K562 (cell line): ENCODE measurements at regions not wholly inside any gene's neighbourhood (a gene's known extent, or its start where the extent isn't known, plus 50 kb on each side); places are given as distances from the start of the nearest gene placed in this dataset.

Experiments
- ATAC-seq: fragments of 200-7000 bp; cut with Tn5 transposase; 3 replicates; pipeline ENCODE4 v1.9.1; 2020; ENCODE audit warnings: moderate library complexity
- BruUV-seq: library from RNA; stranded (reverse); fragments of 400-500 nt; replicated peaks from 2 replicates; lab custom pipeline; 2021; lab: Mats Ljungman, UMichigan
- CTCF ChIA-PET: fragments of 300-600 bp; formaldehyde crosslinking; extraction: SDS; loops from one replicate; lab custom pipeline; 2021; ENCODE audit warnings: low intra/inter-chr PET ratio; lab: Yijun Ruan, JAX
- POLR2A ChIA-PET: fragments of 300-600, 350-650 bp; sonication (Branson Sonifier 250); formaldehyde crosslinking; extraction: SDS; loops from one replicate; lab custom pipeline; 2021; ENCODE audit warnings: antibody characterized with exemption, inconsistent platforms; lab: Yijun Ruan, JAX
- DNase-seq, 4 experiments: peaks; one replicate each; pipeline versions ENCODE4 v3.0.0 to v3.0.0-alpha.2; 2011 to 2018; ENCODE audit warnings: low spot score in 3 of 4, mixed read lengths in 3 of 4; ENCODE audit errors: extremely low read depth in 1 of 4
- FAIRE-seq: peaks from 2 replicates; lab custom pipeline; 2011; peaks lifted over from hg19 to GRCh38; lab: Jason Lieb, UNC
- H2AFZ ChIP-seq: 2 replicates; pipeline ENCODE4 v1.6.0; 2011; ENCODE audit warnings: low read depth, low read length, control low read depth, inconsistent platforms
- H3K27ac ChIP-seq: fragments of 200-600 bp; 3 replicates; pipeline ENCODE4 v1.8.0; 2011; ENCODE audit warnings: low read depth, mild to moderate bottlenecking, control low read depth, inconsistent platforms, low read length, moderate library complexity, mixed read lengths; ENCODE audit errors: extremely low read depth
- H3K27me3 ChIP-seq, 2 experiments: fragments of 300-600 bp in 1 of 2; 2 replicates in 1 of 2; 3 replicates in 1 of 2; pipeline versions ENCODE4 v1.6.0 to v1.8.0; 2011; ENCODE audit warnings: inconsistent platforms in 2 of 2, low read length in 2 of 2, mild to moderate bottlenecking in 1 of 2, mixed read lengths in 1 of 2, moderate library complexity in 1 of 2; ENCODE audit not compliant: control insufficient read depth in 2 of 2, insufficient read depth in 2 of 2
- H3K36me3 ChIP-seq: fragments of 300-600 bp; 3 replicates; pipeline ENCODE4 v1.8.0; 2011; ENCODE audit warnings: mild to moderate bottlenecking, low read length, inconsistent platforms; ENCODE audit not compliant: control insufficient read depth, insufficient read depth
- H3K4me1 ChIP-seq, 2 experiments: fragments of 200-600 bp in 1 of 2; replicated peaks in 1 of 2; 2 replicates in 1 of 2; 3 replicates in 1 of 2; pipeline versions ENCODE4 v1.5.1 to v1.8.0; 2011; ENCODE audit warnings: inconsistent platforms in 2 of 2, low read length in 2 of 2, mild to moderate bottlenecking in 1 of 2, mixed read lengths in 1 of 2, moderate library complexity in 1 of 2; ENCODE audit not compliant: control insufficient read depth in 2 of 2, insufficient read depth in 2 of 2
- H3K4me2 ChIP-seq: 2 replicates; pipeline ENCODE4 v1.6.1; 2011; ENCODE audit warnings: low read length, control low read depth, inconsistent platforms, mixed read lengths; ENCODE audit not compliant: insufficient read depth
- H3K4me3 ChIP-seq: fragments of 200-600 bp; sonication (generic), shearing (Covaris generic); 2 replicates; pipeline ENCODE4 v1.5.1; 2016; ENCODE audit warnings: control low read depth, inconsistent platforms
- H3K79me2 ChIP-seq: fragments of 200-600 bp; 3 replicates; pipeline ENCODE4 v1.8.0; 2011; ENCODE audit warnings: low read length, inconsistent platforms; ENCODE audit not compliant: control insufficient read depth, insufficient read depth
- H3K9ac ChIP-seq, 2 experiments: 2 replicates each; pipeline versions ENCODE4 v1.6.0 to v1.6.1; 2011; ENCODE audit warnings: low read depth in 2 of 2, low read length in 2 of 2, control low read depth in 1 of 2, inconsistent platforms in 1 of 2, mild to moderate bottlenecking in 1 of 2, mixed read lengths in 1 of 2; ENCODE audit not compliant: insufficient read depth in 1 of 2
- H3K9me1 ChIP-seq: one replicate; pipeline ENCODE4 v1.6.0; 2011; ENCODE audit warnings: inconsistent platforms, mild to moderate bottlenecking, low read length, moderate library complexity; ENCODE audit not compliant: control insufficient read depth, insufficient read depth
- H3K9me3 ChIP-seq: replicated peaks from 2 replicates; pipeline ENCODE4 v1.5.1; 2011; ENCODE audit warnings: low read depth, low read length, inconsistent platforms; ENCODE audit not compliant: control insufficient read depth, insufficient read depth
- H4K20me1 ChIP-seq: replicated peaks from 2 replicates; pipeline ENCODE4 v1.6.1; 2011; ENCODE audit warnings: low read length, inconsistent platforms, mixed read lengths; ENCODE audit not compliant: control insufficient read depth, insufficient read depth
- BRCA1 ChIP-seq, 2 experiments: fragments of 450-650 bp in 1 of 2; sonication (generic) in 1 of 2; formaldehyde crosslinking in 1 of 2; IDR thresholded peaks; 2 replicates each; pipeline versions ENCODE4 v1.5.0 to v1.6.1; 2017 to 2020; ENCODE audit warnings: mild to moderate bottlenecking in 1 of 2, missing genetic modification reagents in 1 of 2
- CEBPG ChIP-seq, 3 experiments: fragments of 200-800 bp in 1 of 3; sonication (Bioruptor generic) in 1 of 3; sonication (generic) in 1 of 3; formaldehyde crosslinking in 1 of 3; IDR thresholded peaks in 2 of 3; conservative IDR thresholded peaks in 1 of 3; 2 replicates each; pipeline versions ENCODE4 v1.6.1 to v1.8.0; 2016 to 2022; ENCODE audit warnings: missing compliant biosample characterization in 2 of 3, missing genetic modification characterization in 2 of 3, mild to moderate bottlenecking in 1 of 3, missing genetic modification reagents in 1 of 3
- CGGBP1 ChIP-seq: fragments of 250-450 bp; sonication (Bioruptor Pico); IDR thresholded peaks from 2 replicates; pipeline ENCODE4 v1.9.0; 2021; ENCODE audit warnings: mild to moderate bottlenecking
- CREB3 ChIP-seq: fragments of 450-650 bp; conservative IDR thresholded peaks from 2 replicates; pipeline ENCODE4 v1.6.1; 2016; ENCODE audit warnings: missing genetic modification characterization, low read depth, mild to moderate bottlenecking, missing compliant biosample characterization, moderate library complexity
- DACH1 ChIP-seq: fragments of 450-650 bp; IDR thresholded peaks from 2 replicates; pipeline ENCODE4 v1.6.1; 2018; ENCODE audit not compliant: partially characterized antibody
- KAT2B ChIP-seq: IDR thresholded peaks from one replicate; pipeline ENCODE4 v1.6.1; 2012; ENCODE audit warnings: low read depth, mild to moderate bottlenecking, control low read depth, inconsistent platforms, low read length, moderate library complexity
- NR2C1 ChIP-seq, 2 experiments: fragments of 450-650 bp; IDR thresholded peaks; 2 replicates each; pipeline ENCODE4 v1.6.1; 2017; ENCODE audit warnings: mild to moderate bottlenecking in 2 of 2, antibody characterized with exemption in 1 of 2, inconsistent platforms in 1 of 2, missing compliant biosample characterization in 1 of 2, missing genetic modification characterization in 1 of 2
- PHB ChIP-seq: fragments of 250-450 bp; sonication (Bioruptor Pico); IDR thresholded peaks from 2 replicates; pipeline ENCODE4 v1.5.0; 2021
- POLR3A ChIP-seq: IDR thresholded peaks from 2 replicates; pipeline ENCODE4 v1.6.1; 2011; ENCODE audit warnings: borderline replicate concordance, mild to moderate bottlenecking, moderate library complexity; ENCODE audit not compliant: insufficient read length, insufficient read depth; ENCODE audit errors: extremely low read depth
- TRIM24 ChIP-seq, 2 experiments: fragments of 450-650 bp; IDR thresholded peaks; 2 replicates each; pipeline ENCODE4 v1.6.1; 2016
- ZNF133 ChIP-seq: fragments of 250-450 bp; sonication (Bioruptor Pico); IDR thresholded peaks from 2 replicates; pipeline ENCODE4 v1.4.0; 2020; ENCODE audit warnings: mild to moderate bottlenecking
- ZNF77 ChIP-seq: fragments of 250-450 bp; sonication (Bioruptor Pico); IDR thresholded peaks from 2 replicates; pipeline ENCODE4 v1.5.0; 2020
- WGBS: fragments of 100-300 bp; shearing (Covaris generic); methylation state at CpG from one replicate; pipeline ENCODE4 v1.1.6; 2016; ENCODE audit warnings: low coverage, mixed read lengths; ENCODE audit not compliant: insufficient coverage; ENCODE audit errors: missing lambda C conversion rate; 5-methylcytosine and 5-hydroxymethylcytosine counted together
- in situ Hi-C: fragments of 300-500 bp; cut with MboI; formaldehyde crosslinking; loops from 4 replicates; pipeline ENCODE4 v1.15.0; 2018; ENCODE audit warnings: inconsistent platforms, mixed read lengths
- intact Hi-C: fragments of 100-400 bp; cut with micrococcal nuclease; formaldehyde crosslinking; loops from 2 replicates; pipeline ENCODE4 v1.14.2; 2022
- TF ChIP-seq, protein P1 (sequence below): fragments of 250-450 bp; sonication (Bioruptor Pico); IDR thresholded peaks from 2 replicates; pipeline ENCODE4 v1.6.1; 2021; ENCODE audit warnings: mild to moderate bottlenecking
- TF ChIP-seq, protein P2 (sequence below): fragments of 450-650 bp; IDR thresholded peaks from 2 replicates; pipeline ENCODE4 v1.7.1; 2018; ENCODE audit warnings: mild to moderate bottlenecking, low read depth; ENCODE audit not compliant: partially characterized antibody
- TF ChIP-seq, protein P3 (sequence below), 3 experiments: fragments of 200-800 bp in 1 of 3; sonication (Bioruptor generic) in 1 of 3; sonication (generic) in 1 of 3; formaldehyde crosslinking in 1 of 3; IDR thresholded peaks; 2 replicates each; pipeline versions ENCODE4 v1.6.1 to v1.8.0; 2016 to 2022; ENCODE audit warnings: mild to moderate bottlenecking in 2 of 3, missing compliant biosample characterization in 2 of 3, missing genetic modification characterization in 2 of 3, missing genetic modification reagents in 1 of 3

GRCh38 chr12:91384806-91385205 lies 202.2 kb upstream of the DCN start:
- H2AFZ ChIP-seq: no peak overlapping the region
- H3K9me1 ChIP-seq: no peaks in the 10 kb centered on the region
- POLR2A ChIA-PET: no interaction called here
- in situ Hi-C loops: loop anchor here (5.0 kb wide), 1 partner anchor 1187 kb away; no protein-coding TSS in a partner anchor
- 74% methylated on average over 2 of the region's 2 CpGs for WGBS
- BruUV-seq: no TSS peak
- CTCF ChIA-PET: no interaction called here
- ATAC-seq (no peak), FAIRE-seq (peak; percentile 6), DNase-seq (no peak)
- H3K27me3 ChIP-seq: no peaks in the 10 kb centered on the region
- H3K4me2 ChIP-seq: no peak overlapping the region
- H4K20me1 ChIP-seq: no peaks in the 10 kb centered on the region
- no peaks in the 10 kb centered on the region for H3K79me2 ChIP-seq
- H3K27ac ChIP-seq: no peak overlapping the region
- H3K9ac ChIP-seq: no peak overlapping the region
- no peaks in the 10 kb centered on the region; the same call in 1 of the 3 replicates for H3K36me3 ChIP-seq
- no peaks in the 10 kb centered on the region; a peak in 2 of 5 replicates for H3K4me1 ChIP-seq
- no peak overlapping the region for H3K4me3 ChIP-seq
- no peaks in the 10 kb centered on the region for H3K9me3 ChIP-seq
- intact Hi-C loops: loop anchor here (5.0 to 10.0 kb wide), 5 partner anchors 192 to 1267 kb away; no protein-coding TSS in a partner anchor
- TF ChIP-seq BRCA1 (IDR thresholded peaks at IDR 0.05) (no peak), BRCA1 (CRISPR knock-in tag; IDR thresholded peaks at IDR 0.05) (no peak), DACH1 (no peak), CREB3 (tag) (no peak), CEBPG (CRISPR knock-in tag; IDR thresholded peaks at IDR 0.05) (no peak), CEBPG (tag; conservative IDR thresholded peaks at IDR 0.05 in 1 of 2, IDR thresholded peaks at IDR 0.05 in 1 of 2) (no peak), PHB (CRISPR knock-in tag) (no peak), CGGBP1 (CRISPR knock-in tag) (no peak), KAT2B (no peak), POLR3A (no peak), NR2C1 (IDR thresholded peaks at IDR 0.05) (no peak), NR2C1 (tag; IDR thresholded peaks at IDR 0.05) (no peak), ZNF77 (CRISPR knock-in tag) (no peak), TRIM24 (IDR thresholded peaks at IDR 0.05) (no peak), ZNF133 (CRISPR knock-in tag) (no peak)
- TF ChIP-seq, protein P1, sequence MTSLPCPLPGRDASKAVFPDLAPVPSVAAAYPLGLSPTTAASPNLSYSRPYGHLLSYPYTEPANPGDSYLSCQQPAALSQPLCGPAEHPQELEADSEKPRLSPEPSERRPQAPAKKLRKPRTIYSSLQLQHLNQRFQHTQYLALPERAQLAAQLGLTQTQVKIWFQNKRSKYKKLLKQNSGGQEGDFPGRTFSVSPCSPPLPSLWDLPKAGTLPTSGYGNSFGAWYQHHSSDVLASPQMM (CRISPR knock-in tag): no peak
- TF ChIP-seq, protein P2, sequence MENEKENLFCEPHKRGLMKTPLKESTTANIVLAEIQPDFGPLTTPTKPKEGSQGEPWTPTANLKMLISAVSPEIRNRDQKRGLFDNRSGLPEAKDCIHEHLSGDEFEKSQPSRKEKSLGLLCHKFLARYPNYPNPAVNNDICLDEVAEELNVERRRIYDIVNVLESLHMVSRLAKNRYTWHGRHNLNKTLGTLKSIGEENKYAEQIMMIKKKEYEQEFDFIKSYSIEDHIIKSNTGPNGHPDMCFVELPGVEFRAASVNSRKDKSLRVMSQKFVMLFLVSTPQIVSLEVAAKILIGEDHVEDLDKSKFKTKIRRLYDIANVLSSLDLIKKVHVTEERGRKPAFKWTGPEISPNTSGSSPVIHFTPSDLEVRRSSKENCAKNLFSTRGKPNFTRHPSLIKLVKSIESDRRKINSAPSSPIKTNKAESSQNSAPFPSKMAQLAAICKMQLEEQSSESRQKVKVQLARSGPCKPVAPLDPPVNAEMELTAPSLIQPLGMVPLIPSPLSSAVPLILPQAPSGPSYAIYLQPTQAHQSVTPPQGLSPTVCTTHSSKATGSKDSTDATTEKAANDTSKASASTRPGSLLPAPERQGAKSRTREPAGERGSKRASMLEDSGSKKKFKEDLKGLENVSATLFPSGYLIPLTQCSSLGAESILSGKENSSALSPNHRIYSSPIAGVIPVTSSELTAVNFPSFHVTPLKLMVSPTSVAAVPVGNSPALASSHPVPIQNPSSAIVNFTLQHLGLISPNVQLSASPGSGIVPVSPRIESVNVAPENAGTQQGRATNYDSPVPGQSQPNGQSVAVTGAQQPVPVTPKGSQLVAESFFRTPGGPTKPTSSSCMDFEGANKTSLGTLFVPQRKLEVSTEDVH: no peak
- TF ChIP-seq, protein P3, sequence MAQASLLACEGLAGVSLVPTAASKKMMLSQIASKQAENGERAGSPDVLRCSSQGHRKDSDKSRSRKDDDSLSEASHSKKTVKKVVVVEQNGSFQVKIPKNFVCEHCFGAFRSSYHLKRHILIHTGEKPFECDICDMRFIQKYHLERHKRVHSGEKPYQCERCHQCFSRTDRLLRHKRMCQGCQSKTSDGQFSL (CRISPR knock-in tag; IDR thresholded peaks at IDR 0.05): no peak
- TF ChIP-seq, protein P3 (tag; IDR thresholded peaks at IDR 0.05): no peak
